ENCODE measurements at regions not wholly inside any gene's neighbourhood (a gene's known extent, or its start where the extent isn't known, plus 50 kb on each side); places are given as distances from the start of the nearest gene placed in this dataset.

GRCh38 chr20:6715401-6715941, 52.0 kb upstream of the BMP2 start:
- Histone ChIP-seq H3K9me3 (no peaks in the 10 kb centered on the region), H3K4me3 (no peak overlapping the region), H3K4me1 (no peaks in the 10 kb centered on the region), H3K27me3 (no peaks in the 10 kb centered on the region), H3K27ac (no peak overlapping the region), H3K36me3 (no peaks in the 10 kb centered on the region)
- WGBS = 62% methylated on average over 7 of the region's 7 CpGs
- DNase-seq (ENCODE audit: low spot score in 2 of 2) = no peak
- TF ChIP-seq EP300 (IDR thresholded peaks at IDR 0.05) (no peak), POLR2AphosphoS5 (IDR thresholded peaks at IDR 0.05) (no peak), CTCF (IDR thresholded peaks at IDR 0.05) (no peak), POLR2A (IDR thresholded peaks at IDR 0.05) (no peak)

GRCh38 chr20:6714279-6714711, 53.2 kb upstream of the BMP2 start:
- Histone ChIP-seq H3K27ac (no peak overlapping the region), H3K4me1 (no peaks in the 10 kb centered on the region), H3K4me3 (no peak overlapping the region), H3K27me3 (no peaks in the 10 kb centered on the region), H3K9me3 (no peaks in the 10 kb centered on the region), H3K36me3 (no peaks in the 10 kb centered on the region)
- TF ChIP-seq POLR2AphosphoS5 (IDR thresholded peaks at IDR 0.05) = no peak
- no peak for TF ChIP-seq POLR2A (IDR thresholded peaks at IDR 0.05)
- no peak for TF ChIP-seq EP300 (IDR thresholded peaks at IDR 0.05)
- no peak for TF ChIP-seq CTCF (IDR thresholded peaks at IDR 0.05)
- no peak for DNase-seq (ENCODE audit: low spot score in 2 of 2)
- WGBS = 74% methylated on average over 5 of the region's 5 CpGs

GRCh38 chr20:6711951-6712649, 55.4 kb upstream of the BMP2 start:
- no peak overlapping the region for H3K27ac ChIP-seq
- H3K27me3 ChIP-seq = no peaks in the 10 kb centered on the region
- H3K9me3 ChIP-seq = no peaks in the 10 kb centered on the region
- peaks cover 12% of the 10 kb centered on the region for H3K4me1 ChIP-seq
- H3K36me3 ChIP-seq = no peaks in the 10 kb centered on the region
- no peak overlapping the region for H3K4me3 ChIP-seq
- TF ChIP-seq EP300 (IDR thresholded peaks at IDR 0.05) (no peak), CTCF (IDR thresholded peaks at IDR 0.05) (no peak), POLR2AphosphoS5 (IDR thresholded peaks at IDR 0.05) (no peak), POLR2A (IDR thresholded peaks at IDR 0.05) (no peak)
- no peak for DNase-seq (ENCODE audit: low spot score in 2 of 2)
- WGBS = 94% methylated on average over 12 of the region's 12 CpGs

GRCh38 chr20:6709910-6710595, 57.4 kb upstream of the BMP2 start:
- Histone ChIP-seq H3K9me3 (no peaks in the 10 kb centered on the region), H3K27me3 (no peaks in the 10 kb centered on the region), H3K36me3 (no peaks in the 10 kb centered on the region), H3K4me1 (peaks cover 12% of the 10 kb centered on the region), H3K4me3 (no peak overlapping the region), H3K27ac (no peak overlapping the region)
- DNase-seq (ENCODE audit: low spot score in 2 of 2) = no peak
- WGBS = 80% methylated on average over 4 of the region's 4 CpGs
- TF ChIP-seq POLR2A (IDR thresholded peaks at IDR 0.05) (no peak), EP300 (IDR thresholded peaks at IDR 0.05) (no peak), CTCF (IDR thresholded peaks at IDR 0.05) (no peak), POLR2AphosphoS5 (IDR thresholded peaks at IDR 0.05) (no peak)

GRCh38 chr20:6708010-6708409, 59.5 kb upstream of the BMP2 start:
- Histone ChIP-seq H3K27me3 (no peaks in the 10 kb centered on the region), H3K36me3 (no peaks in the 10 kb centered on the region), H3K27ac (no peak overlapping the region), H3K4me1 (peaks cover 14% of the 10 kb centered on the region), H3K9me3 (no peaks in the 10 kb centered on the region), H3K4me3 (no peak overlapping the region)
- no peak for TF ChIP-seq POLR2A (IDR thresholded peaks at IDR 0.05)
- no peak for TF ChIP-seq EP300 (IDR thresholded peaks at IDR 0.05)
- no peak for TF ChIP-seq CTCF (IDR thresholded peaks at IDR 0.05)
- no peak for TF ChIP-seq POLR2AphosphoS5 (IDR thresholded peaks at IDR 0.05)
- WGBS = 50% methylated on average over 1 of the region's 1 CpG
- no peak for DNase-seq (ENCODE audit: low spot score in 2 of 2)

Measured in suprapubic skin (tissue), 4 donors.